T-helper 1 cell treated with Interleukin-12 subunit alpha and Interleukin-12 subunit beta and Interleukin-4 antibody, amounts not matched to agents 30 μg/mL and 1 μg/mL, for 36 hours (primary cell): ENCODE measurements at regions not wholly inside any gene's neighbourhood (a gene's known extent, or its start where the extent isn't known, plus 50 kb on each side); places are given as distances from the start of the nearest gene placed in this dataset.
"Not testable (repeated sequence)": the region's sequence is repeated elsewhere in the genome, so short reads cannot be mapped to it uniquely, and the experiment has no call there.

ENCODE experiments used
- H3K27ac Mint-ChIP-seq: one replicate; pipeline ENCODE4 v1.8.0; 2021; ENCODE audit warnings: mild to moderate bottlenecking, mixed read lengths
- H3K27me3 Mint-ChIP-seq: one replicate; pipeline ENCODE4 v1.8.0; 2021; ENCODE audit warnings: low read depth, mixed read lengths
- H3K36me3 Mint-ChIP-seq: one replicate; pipeline ENCODE4 v1.8.0; 2021; ENCODE audit warnings: low read depth, mixed read lengths
- H3K4me1 Mint-ChIP-seq: one replicate; pipeline ENCODE4 v1.8.0; 2021; ENCODE audit warnings: low read depth, mixed read lengths
- H3K4me3 Mint-ChIP-seq: one replicate; pipeline ENCODE4 v1.8.0; 2021; ENCODE audit warnings: mild to moderate bottlenecking, moderate library complexity, mixed read lengths
- H3K9me3 Mint-ChIP-seq: one replicate; pipeline ENCODE4 v1.8.0; 2021; ENCODE audit warnings: mixed read lengths

DNA sequence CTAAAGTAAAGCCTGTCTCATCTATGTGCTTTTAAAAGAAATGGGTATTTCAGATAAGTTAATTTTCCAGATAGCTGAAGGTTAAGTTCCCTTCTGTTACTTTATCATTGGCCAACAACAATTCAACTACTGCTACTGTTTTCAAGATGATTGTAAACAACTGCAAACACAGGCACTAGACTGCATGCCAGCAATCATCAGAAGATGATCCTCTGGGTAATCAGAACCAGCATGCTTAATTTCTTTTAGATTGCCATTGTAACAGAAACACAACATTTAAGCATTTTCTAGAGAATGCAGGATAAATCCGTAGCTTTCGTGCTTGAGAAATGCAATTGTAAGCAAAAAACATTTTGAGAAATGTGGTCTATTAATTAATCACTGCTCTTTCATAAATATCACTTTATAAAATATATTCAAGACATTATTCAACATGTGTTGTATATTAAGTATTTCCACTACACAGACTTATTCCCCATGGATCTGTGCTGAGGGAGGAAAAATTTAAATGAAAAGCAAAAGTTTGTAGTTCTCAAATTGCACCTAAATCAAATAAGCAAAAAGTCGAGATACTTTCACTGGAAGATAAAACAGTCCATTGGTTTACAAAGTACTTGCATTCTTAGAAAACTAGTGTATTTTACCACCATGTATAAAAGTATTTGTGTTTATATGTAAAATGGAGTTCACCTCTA lies 133.7 kb downstream of the ATL2 start:
- Mint-ChIP-seq H3K27me3 (peaks cover 9% of the 10 kb centered on the region), H3K9me3 (no peaks in the 10 kb centered on the region), H3K36me3 (no peaks in the 10 kb centered on the region)

DNA sequence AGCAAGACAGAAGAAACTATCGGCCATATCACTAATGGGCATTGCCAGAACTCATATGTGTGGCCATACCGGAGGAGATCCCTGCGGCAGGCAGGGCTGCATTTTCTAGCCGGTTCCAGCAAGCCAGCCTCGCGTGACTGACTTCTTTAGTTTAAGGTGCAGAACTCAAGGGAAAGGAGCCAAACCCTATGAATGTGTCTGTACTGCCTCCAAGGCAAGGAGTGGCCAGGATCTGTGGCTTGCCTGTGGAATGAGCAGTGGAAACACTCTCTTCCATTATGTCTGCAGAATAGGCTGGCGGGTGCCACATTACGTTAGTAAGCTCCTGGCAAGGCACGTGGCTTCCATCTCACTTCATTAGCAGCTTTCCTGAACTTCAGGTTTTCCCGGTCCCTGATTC lies 137.6 kb downstream of the ATL2 start:
- no peaks in the 10 kb centered on the region for H3K9me3 Mint-ChIP-seq
- H3K27me3 Mint-ChIP-seq = peaks cover 20% of the 10 kb centered on the region
- no peak overlapping the region for H3K4me3 Mint-ChIP-seq
- H3K27ac Mint-ChIP-seq = no peak overlapping the region
- no peaks in the 10 kb centered on the region for H3K4me1 Mint-ChIP-seq
- H3K36me3 Mint-ChIP-seq = no peaks in the 10 kb centered on the region

More for the DNA sequence above, 133.7 kb downstream of the ATL2 start:
- Mint-ChIP-seq H3K27ac (no peak overlapping the region), H3K4me3 (no peak overlapping the region), H3K4me1 (no peaks in the 10 kb centered on the region)

DNA sequence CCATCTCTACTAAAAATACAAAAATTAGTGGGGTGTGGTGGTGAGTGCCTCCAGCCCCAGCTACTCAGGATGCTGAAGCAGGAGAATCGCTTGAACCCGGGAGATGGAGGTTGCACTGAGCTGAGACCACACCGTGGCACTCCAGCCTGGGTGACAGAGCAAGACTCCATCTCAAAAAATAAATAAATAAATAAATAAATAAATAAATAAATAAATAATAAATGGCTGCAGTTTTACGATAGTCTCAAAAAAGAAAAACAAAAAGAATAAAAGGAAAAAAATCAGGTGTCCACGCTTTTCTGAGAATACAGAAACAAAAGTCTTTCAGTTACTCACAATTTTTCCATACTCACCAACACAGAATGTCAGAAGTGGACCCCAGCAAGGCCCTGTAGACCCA lies 138.4 kb downstream of the ATL2 start:
- not testable (repeated sequence) for H3K9me3 Mint-ChIP-seq, H3K4me1 Mint-ChIP-seq, H3K36me3 Mint-ChIP-seq, H3K27ac Mint-ChIP-seq, H3K4me3 Mint-ChIP-seq
- peaks cover 25% of the 10 kb centered on the region for H3K27me3 Mint-ChIP-seq

DNA sequence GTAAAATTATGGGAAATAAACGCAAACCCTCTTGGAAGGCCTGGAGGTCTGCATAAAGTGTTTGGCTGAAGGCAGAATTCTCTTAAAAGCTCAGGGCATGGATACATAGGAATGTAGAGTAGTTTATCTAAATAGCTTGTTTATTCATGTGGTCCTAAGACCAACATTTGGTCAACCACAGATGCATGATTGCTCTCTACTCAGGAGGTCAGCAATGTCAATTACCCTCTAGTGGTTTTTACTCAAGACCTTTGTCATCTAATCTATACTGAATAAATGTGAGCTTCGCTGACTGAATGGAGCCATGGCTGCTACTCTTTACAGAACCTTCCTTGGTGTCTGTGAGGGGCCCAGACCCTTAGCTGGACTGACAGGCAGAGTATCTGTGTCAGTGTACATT lies 139.8 kb downstream of the ATL2 start:
- H3K36me3 Mint-ChIP-seq = no peaks in the 10 kb centered on the region
- peaks cover 25% of the 10 kb centered on the region for H3K27me3 Mint-ChIP-seq
- no peak overlapping the region for H3K4me3 Mint-ChIP-seq
- no peaks in the 10 kb centered on the region for H3K4me1 Mint-ChIP-seq
- no peaks in the 10 kb centered on the region for H3K9me3 Mint-ChIP-seq
- no peak overlapping the region for H3K27ac Mint-ChIP-seq

DNA sequence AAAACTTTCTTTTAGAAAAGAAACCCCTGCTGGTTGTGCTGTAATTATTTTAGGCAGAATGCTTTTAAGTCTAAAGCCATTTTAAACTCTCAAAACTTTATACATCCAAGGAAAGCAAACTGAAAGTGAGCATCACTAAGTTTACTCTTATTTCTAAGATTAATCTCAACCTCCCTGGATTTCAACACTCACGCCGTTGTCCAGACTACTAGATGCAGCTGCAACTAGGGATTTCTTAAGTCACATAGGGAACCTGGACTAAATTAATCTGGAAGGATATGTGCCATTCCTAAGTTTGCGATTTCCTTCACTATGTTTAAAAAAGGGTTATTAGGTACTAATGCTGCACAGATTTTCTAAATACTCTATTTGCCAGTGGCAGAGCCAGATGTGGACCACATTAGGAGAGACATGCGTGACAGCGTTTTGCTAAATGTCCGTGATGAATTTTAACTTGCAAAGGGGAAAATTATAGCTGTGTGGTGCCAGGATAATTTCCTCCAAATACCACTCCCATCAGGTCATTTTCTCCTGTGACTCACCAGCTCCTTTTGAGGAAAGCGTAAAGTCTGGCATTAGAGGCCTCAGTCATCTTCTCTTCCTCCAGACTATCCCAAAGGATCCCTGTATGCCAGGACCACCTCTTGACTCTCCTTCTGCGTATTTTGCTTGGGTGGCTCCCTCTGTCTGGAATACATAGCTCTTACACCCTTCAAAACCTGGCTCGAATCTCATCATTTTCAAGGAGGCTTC lies 143.7 kb downstream of the ATL2 start:
- no peak overlapping the region for H3K4me3 Mint-ChIP-seq
- no peaks in the 10 kb centered on the region for H3K4me1 Mint-ChIP-seq

DNA sequence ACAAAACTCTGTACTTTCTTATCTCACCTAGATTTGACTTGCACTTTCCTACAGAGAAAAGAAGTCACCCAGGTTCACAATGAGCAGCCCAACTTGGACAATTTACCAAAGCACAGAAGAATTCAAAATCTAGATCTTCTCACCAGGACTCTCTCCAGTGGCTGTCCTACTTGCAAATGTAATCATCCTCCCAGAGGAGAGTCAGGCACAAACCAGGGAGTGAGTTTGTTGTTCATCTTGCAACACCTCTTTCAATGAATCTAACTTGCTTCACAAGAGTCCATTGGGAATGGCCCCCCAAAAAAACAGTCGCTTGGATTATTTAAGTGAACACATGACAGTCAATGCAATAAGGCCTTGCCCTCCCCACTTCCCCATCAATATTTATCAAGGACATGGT lies 144.6 kb downstream of the ATL2 start:
- Mint-ChIP-seq H3K27ac (no peak overlapping the region), H3K36me3 (no peaks in the 10 kb centered on the region), H3K27me3 (peaks cover 37% of the 10 kb centered on the region), H3K4me3 (no peak overlapping the region), H3K4me1 (no peaks in the 10 kb centered on the region), H3K9me3 (no peaks in the 10 kb centered on the region)

More for the DNA sequence above, 143.7 kb downstream of the ATL2 start:
- peaks cover 32% of the 10 kb centered on the region for H3K27me3 Mint-ChIP-seq
- H3K9me3 Mint-ChIP-seq = no peaks in the 10 kb centered on the region
- H3K36me3 Mint-ChIP-seq = no peaks in the 10 kb centered on the region
- H3K27ac Mint-ChIP-seq = no peak overlapping the region

DNA sequence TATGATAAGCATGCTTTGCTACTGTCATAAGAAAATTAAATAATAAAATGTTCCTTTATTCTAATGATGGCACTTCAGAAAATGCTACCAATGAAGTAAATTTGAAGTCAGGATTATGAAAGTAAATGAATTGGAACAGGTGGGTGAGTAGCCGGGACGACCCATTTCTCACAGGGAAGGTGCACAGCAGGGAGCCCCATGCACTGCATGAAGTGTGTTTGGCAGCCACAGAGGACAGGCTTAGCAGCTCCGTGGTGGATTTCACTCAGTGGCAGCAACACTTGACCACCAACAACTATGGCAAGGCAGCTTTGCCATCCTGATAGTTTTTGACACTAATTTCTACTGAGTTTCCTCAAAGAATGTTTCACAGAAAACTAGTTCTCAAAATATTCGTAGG lies 146.3 kb downstream of the ATL2 start:
- no peaks in the 10 kb centered on the region for H3K4me1 Mint-ChIP-seq
- no peaks in the 10 kb centered on the region for H3K9me3 Mint-ChIP-seq
- no peak overlapping the region for H3K27ac Mint-ChIP-seq
- H3K36me3 Mint-ChIP-seq = no peaks in the 10 kb centered on the region
- H3K4me3 Mint-ChIP-seq = no peak overlapping the region
- H3K27me3 Mint-ChIP-seq = peaks cover 47% of the 10 kb centered on the region

DNA sequence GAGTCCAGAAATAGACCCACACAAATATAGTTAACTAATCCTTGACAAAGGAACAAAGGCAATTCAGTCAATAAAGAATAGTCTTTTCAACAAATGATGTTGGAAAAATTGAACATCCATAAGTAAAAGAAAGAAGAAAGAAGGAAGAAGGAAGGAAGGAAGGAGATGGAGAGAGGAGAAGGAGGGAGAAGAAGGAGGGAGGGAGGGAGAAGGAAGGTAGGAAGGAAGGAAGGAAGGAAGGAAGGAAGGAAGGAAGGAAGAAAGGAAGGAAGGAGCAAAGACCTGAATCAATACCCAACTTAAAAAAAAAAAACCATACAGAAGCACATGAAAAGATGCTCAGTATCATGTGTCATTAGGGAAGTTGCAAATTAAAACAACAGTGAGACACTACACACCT lies 148.3 kb downstream of the ATL2 start:
- Mint-ChIP-seq H3K27me3 (peaks cover 54% of the 10 kb centered on the region), H3K27ac (no peak overlapping the region)

DNA sequence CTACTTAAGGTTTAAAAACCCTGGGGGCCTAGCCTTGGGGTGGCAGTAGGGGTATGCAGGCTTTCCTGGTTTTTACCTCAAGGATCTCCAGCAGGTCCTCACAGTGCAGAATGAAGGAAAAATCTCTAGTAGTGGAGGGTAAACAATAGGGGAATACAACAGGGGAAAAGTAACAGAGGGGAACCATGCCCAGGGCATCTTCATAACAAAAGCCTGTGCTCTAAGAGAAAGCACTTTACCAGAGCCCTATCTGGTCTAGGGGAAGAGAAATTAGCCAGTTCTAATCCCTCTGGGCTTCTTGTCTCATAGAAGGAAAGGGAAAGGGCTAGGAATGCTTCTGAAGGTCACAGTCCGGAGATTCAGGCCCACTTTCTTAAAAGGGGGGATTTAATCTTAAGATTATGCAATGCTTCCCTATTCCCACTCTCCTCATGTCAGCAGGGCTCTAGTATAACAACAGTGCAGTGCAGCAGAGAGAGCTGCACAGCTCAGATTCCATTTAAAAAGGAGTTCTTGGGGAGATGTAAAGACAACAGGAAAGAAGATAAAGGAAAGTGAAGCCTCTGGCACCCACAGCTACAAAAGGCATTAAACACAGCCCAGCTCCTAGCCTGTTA lies 149.0 kb upstream of the CYP1B1 start:
- Mint-ChIP-seq H3K4me3 (no peak overlapping the region), H3K27me3 (peaks cover 54% of the 10 kb centered on the region), H3K27ac (no peak overlapping the region)

More for the DNA sequence above, 148.3 kb downstream of the ATL2 start:
- Mint-ChIP-seq H3K9me3 (no peaks in the 10 kb centered on the region), H3K4me1 (no peaks in the 10 kb centered on the region), H3K4me3 (no peak overlapping the region), H3K36me3 (no peaks in the 10 kb centered on the region)

DNA sequence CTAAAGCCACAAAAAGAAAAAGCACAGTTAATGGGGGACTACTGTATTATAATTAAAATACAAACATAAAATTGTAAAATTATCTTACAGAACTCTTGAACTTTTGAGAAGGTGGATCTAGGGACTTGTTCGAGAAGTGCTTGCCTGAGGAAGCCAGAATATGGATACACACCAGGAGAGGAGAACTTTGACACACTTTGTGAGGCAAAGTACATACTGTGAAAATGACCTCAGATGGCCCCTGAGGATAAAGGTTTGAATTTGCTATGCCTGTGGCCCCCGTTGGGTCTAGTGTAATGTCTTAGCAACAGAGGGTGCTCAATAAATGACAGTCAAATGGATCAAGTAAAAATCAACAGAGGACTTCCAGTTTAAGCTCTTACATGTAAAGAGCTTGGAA lies 148.2 kb upstream of the CYP1B1 start:
- H3K36me3 Mint-ChIP-seq = no peaks in the 10 kb centered on the region
- H3K27me3 Mint-ChIP-seq = peaks cover 53% of the 10 kb centered on the region
- no peak overlapping the region for H3K27ac Mint-ChIP-seq
- H3K9me3 Mint-ChIP-seq = peaks cover 2% of the 10 kb centered on the region
- H3K4me1 Mint-ChIP-seq = no peaks in the 10 kb centered on the region
- H3K4me3 Mint-ChIP-seq = no peak overlapping the region

More for the DNA sequence above, 149.0 kb upstream of the CYP1B1 start:
- Mint-ChIP-seq H3K9me3 (no peaks in the 10 kb centered on the region), H3K4me1 (no peaks in the 10 kb centered on the region), H3K36me3 (no peaks in the 10 kb centered on the region)

DNA sequence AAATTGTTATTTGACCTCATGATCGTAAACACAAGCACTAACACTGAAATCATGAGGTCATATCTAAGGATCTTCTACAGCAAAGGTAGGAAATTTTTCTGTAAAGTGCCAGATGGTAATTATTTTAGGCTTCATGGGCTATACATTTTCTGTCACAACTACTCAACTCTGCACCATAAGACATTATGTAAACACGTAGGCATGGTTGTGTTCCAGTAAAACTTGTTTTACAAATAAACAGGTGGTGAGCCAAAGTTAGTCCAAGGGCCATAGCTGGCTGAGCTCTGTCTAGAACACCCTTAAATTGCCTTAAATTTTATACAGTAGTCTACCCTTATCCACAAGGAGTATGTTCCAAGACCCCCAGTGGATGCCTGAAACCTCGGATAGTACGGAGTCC lies 147.3 kb upstream of the CYP1B1 start:
- H3K27me3 Mint-ChIP-seq = peaks cover 54% of the 10 kb centered on the region
- no peak overlapping the region for H3K4me3 Mint-ChIP-seq
- no peak overlapping the region for H3K27ac Mint-ChIP-seq
- no peaks in the 10 kb centered on the region for H3K4me1 Mint-ChIP-seq
- peaks cover 5% of the 10 kb centered on the region for H3K9me3 Mint-ChIP-seq
- no peaks in the 10 kb centered on the region for H3K36me3 Mint-ChIP-seq

DNA sequence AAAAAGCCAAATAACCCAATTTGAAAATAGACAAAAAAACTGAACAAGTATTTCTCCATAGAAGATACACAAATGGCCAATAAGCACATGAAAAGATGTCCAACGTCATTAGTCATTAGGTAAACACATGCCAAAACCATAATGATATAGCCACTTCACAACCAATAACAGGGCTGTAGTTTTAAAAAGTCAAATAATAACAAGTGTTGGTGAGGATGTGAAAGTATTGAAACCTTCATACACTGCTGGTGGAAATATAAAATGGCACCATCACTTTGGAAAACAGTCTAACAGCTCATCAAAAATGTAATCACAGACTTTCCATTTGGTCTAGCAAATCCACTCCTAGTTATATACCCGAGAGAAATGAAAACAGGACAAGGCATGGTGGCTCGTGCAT lies 144.2 kb upstream of the CYP1B1 start:
- peaks cover 13% of the 10 kb centered on the region for H3K9me3 Mint-ChIP-seq
- H3K4me1 Mint-ChIP-seq = no peaks in the 10 kb centered on the region
- no peak overlapping the region for H3K4me3 Mint-ChIP-seq
- no peaks in the 10 kb centered on the region for H3K36me3 Mint-ChIP-seq
- peaks cover 36% of the 10 kb centered on the region for H3K27me3 Mint-ChIP-seq
- no peak overlapping the region for H3K27ac Mint-ChIP-seq

DNA sequence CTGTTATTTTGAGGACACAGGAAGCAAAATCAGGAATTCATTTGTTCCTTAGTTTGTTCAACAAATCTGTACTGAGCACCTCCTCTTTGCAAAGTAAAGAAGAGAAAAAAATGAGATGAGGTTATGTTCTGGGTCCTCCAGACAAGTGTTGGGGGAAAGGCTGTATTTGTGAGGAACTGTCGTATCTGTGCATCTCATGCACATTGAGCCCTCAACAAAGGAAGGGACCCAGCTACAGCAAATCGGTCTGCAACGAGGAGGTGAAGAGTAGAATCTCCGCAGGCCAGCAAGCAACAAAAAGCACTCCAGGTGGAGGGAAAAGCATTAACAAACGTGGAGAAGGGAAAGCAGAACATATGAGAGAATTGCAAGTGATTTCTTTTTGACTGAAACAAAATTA lies 143.0 kb upstream of the CYP1B1 start:
- Mint-ChIP-seq H3K4me1 (peaks cover 6% of the 10 kb centered on the region), H3K27ac (no peak overlapping the region), H3K36me3 (no peaks in the 10 kb centered on the region), H3K27me3 (peaks cover 25% of the 10 kb centered on the region), H3K9me3 (peaks cover 13% of the 10 kb centered on the region), H3K4me3 (no peak overlapping the region)

DNA sequence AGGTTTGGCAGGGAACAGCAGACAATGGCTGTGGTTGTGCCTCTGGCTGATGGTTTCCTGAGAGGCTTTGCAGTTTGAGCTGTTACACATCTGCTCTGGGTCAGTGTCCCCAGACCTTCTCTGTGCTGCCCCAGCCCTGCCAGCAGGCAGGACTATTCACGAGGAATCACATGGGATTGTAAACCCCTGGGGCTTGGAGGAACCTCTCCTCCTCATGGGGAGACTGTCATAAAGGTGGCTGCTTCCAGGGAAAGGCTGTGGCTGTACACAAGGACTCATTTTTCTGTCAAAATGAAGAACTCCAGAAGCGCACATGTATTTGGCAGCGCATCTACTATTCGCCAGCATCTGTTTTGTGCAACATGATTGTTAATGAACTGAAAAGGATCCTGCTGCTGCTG lies 142.6 kb upstream of the CYP1B1 start:
- Mint-ChIP-seq H3K36me3 (no peaks in the 10 kb centered on the region), H3K4me1 (peaks cover 10% of the 10 kb centered on the region), H3K4me3 (no peak overlapping the region), H3K9me3 (peaks cover 13% of the 10 kb centered on the region), H3K27ac (no peak overlapping the region), H3K27me3 (peaks cover 23% of the 10 kb centered on the region)
